GM12864 (cell line): ENCODE measurements at regions not wholly inside any gene's neighbourhood (a gene's known extent, or its start where the extent isn't known, plus 50 kb on each side); places are given as distances from the start of the nearest gene placed in this dataset.

Experiments
- DNase-seq: peaks from one replicate; pipeline ENCODE4 v3.0.0-alpha.2; 2011; ENCODE audit warnings: low read depth
- H3K4me3 ChIP-seq: 2 replicates; pipeline ENCODE4 v1.5.1; 2011; ENCODE audit warnings: mild to moderate bottlenecking, low read depth, low read length, control low read depth
- CTCF ChIP-seq: IDR thresholded peaks from 2 replicates; pipeline ENCODE4 v1.5.1; 2011; ENCODE audit warnings: low read depth, mild to moderate bottlenecking, moderate library complexity, low read length, control low read depth, inconsistent platforms; ENCODE audit errors: missing control alignments

DNA sequence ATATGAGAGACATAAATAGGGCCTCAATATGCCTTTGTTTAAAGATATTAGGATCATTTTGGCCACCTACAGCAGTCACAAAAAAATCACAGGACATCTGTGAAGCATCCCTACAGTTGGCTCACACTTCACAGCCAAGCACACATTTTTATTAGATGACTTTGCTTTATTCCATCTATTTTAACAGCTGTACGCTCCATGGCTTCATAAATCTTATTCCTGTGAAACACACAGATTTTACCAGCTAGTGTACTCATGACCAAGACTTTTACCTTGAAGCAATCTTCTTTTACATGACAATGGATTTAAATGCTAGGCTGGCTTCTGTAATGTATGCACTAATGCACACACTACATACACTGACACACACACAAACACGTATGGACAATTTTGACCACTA is 254.8 kb upstream of the PITRM1 start:
- no peak for TF ChIP-seq CTCF
- H3K4me3 ChIP-seq, result no peak overlapping the region
- DNase-seq, result no peak

DNA sequence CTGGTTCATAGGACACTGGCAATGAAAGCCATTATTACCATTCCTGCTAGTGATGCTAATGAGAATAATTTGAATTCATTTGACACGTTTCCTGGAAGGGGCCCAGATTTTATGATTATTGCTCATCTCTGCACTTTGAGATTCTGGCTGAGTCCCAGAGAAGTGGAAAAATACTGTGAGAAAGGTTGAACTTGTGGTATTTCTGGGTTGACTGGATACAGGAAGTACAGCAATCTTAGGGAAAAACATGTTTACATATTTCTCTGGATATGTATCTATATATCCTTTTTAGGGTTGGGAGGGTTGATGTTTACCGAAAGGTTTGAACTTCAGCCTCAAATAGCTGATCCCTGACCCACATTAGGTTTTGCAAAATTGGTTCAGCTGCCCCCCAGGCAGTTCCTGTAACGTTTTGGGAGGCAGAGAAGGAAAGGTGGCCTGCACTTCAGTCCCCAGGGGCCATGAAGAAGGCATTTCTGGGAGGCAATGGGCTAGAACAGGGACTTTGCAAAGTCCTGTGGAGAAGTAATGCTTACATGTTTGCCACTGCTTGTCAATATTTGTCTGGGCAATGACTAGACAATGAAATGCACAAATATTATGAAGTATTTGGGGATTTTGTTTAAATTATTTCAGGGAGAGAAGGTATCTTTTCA is 253.7 kb upstream of the PITRM1 start:
- no peak for DNase-seq
- H3K4me3 ChIP-seq, result no peak overlapping the region
- TF ChIP-seq CTCF, result no peak

DNA sequence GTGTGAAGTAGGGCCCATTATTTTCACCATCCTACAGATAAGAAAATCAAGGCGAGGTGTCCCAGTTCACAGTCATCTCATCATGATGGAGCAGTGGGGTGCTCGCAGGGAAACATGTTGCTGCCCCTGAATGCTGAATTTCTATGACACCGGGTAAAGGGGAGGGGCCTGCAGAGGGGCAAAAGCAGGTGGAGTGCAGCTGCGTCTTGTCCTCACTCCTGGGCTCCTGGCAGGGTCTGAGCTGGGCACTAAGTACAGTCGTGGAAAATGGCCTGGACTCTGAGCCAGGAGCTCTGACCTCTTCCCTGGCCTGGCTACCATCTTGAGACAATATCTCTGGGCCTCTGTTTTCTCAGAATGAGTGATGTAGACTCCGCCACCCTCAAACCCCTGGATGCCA is 253.1 kb upstream of the PITRM1 start:
- TF ChIP-seq CTCF, result no peak
- no peak for DNase-seq
- H3K4me3 ChIP-seq, result no peak overlapping the region

GRCh38 chr10:3425261-3425660 is 252.7 kb upstream of the PITRM1 start:
- TF ChIP-seq CTCF, result no peak
- DNase-seq, result no peak
- no peak overlapping the region for H3K4me3 ChIP-seq

- TF ChIP-seq CTCF, result no peak
- no peak for DNase-seq
- H3K4me3 ChIP-seq, result no peak overlapping the region
Measured at GRCh38 chr10:3424111-3424851, 251.7 kb upstream of the PITRM1 start.

DNA sequence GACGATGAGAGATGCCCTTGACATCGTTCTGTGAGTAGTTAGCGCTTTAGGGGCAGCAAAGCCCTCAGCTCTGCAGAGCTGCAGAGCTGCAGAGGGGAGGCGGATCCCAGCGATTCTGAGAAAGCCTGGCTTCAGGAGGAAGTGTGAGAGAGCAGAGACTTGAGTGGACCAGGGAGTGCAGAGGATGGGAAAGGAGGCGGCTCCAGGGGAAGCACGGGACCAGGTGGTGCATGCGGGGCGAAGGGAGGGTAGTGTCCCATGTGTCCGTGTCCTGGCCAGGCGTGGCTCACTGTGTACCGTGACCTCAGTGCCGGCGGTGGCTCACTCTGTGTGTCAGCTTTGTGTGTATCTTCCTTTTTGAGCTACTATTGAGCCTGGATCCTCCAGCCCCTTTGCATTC is 250.8 kb upstream of the PITRM1 start:
- H3K4me3 ChIP-seq, result no peak overlapping the region
- TF ChIP-seq CTCF, result no peak
- DNase-seq, result no peak

DNA sequence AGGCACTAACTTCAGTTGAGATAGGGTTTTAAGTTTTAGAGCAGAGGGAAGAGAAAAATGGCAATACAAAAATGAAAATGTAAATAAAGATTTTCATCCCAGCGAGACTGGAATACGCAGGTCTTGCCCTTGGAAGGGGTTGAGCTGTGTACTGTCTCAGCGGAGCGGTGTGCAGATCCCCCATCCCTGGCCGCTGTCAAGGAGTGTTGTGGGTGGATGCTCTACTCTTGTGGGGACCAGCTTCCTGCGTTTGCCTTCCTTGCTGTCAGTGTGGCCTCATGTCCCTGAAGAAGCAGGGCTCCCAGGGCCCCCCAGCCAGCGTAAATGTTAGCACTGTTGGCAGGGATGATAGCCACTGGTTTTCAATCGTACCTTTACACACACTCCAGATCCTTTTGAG is 249.7 kb upstream of the PITRM1 start:
- H3K4me3 ChIP-seq, result no peak overlapping the region
- no peak for DNase-seq
- TF ChIP-seq CTCF, result no peak
